Trophoblast cell (in vitro differentiated cells and primary cell): ENCODE measurements at regions not wholly inside any gene's neighbourhood (a gene's known extent, or its start where the extent isn't known, plus 50 kb on each side); places are given as distances from the start of the nearest gene placed in this dataset.

Experiments used
- DNase-seq, 2 donors: peaks; one replicate each; pipeline ENCODE4 v3.0.0-alpha.2; 2016
- H2AFZ ChIP-seq: 2 replicates; pipeline ENCODE4 v1.6.1; 2013; ENCODE audit warnings: low read length, moderate library complexity, mild to moderate bottlenecking; ENCODE audit not compliant: insufficient read depth, poor library complexity
- H2AK5ac ChIP-seq: 2 replicates; pipeline ENCODE4 v1.6.1; 2013; ENCODE audit warnings: mild to moderate bottlenecking, low read length
- H2BK120ac ChIP-seq: 2 replicates; pipeline ENCODE4 v1.6.1; 2013; ENCODE audit warnings: low read length, mild to moderate bottlenecking, moderate library complexity; ENCODE audit not compliant: insufficient read depth, poor library complexity
- H2BK12ac ChIP-seq: 2 replicates; pipeline ENCODE4 v1.6.1; 2013; ENCODE audit warnings: mild to moderate bottlenecking, low read length, moderate library complexity
- H2BK5ac ChIP-seq: 2 replicates; pipeline ENCODE4 v1.6.1; 2013; ENCODE audit warnings: low read length, low read depth, moderate library complexity, mild to moderate bottlenecking; ENCODE audit not compliant: poor library complexity
- H3K14ac ChIP-seq: 2 replicates; pipeline ENCODE4 v1.6.1; 2013; ENCODE audit warnings: mild to moderate bottlenecking, low read length
- H3K18ac ChIP-seq: 2 replicates; pipeline ENCODE4 v1.6.1; 2013; ENCODE audit warnings: mild to moderate bottlenecking, low read length
- H3K23ac ChIP-seq: 2 replicates; pipeline ENCODE4 v1.6.1; 2013; ENCODE audit warnings: low read length
- H3K27ac ChIP-seq: 2 replicates; pipeline ENCODE4 v1.5.1; 2013; ENCODE audit warnings: low read depth, mild to moderate bottlenecking, inconsistent platforms, low read length, moderate library complexity
- H3K27me3 ChIP-seq: 2 replicates; pipeline ENCODE4 v1.6.1; 2013; ENCODE audit warnings: inconsistent platforms, mild to moderate bottlenecking, low read length, moderate library complexity; ENCODE audit not compliant: insufficient read depth
- H3K36me3 ChIP-seq, 2 experiments: 1 replicate in 1 of 2; 2 replicates in 1 of 2; pipeline ENCODE4 v1.6.1; 2013; ENCODE audit warnings: low read length in 2 of 2, mild to moderate bottlenecking in 2 of 2, moderate library complexity in 1 of 2; ENCODE audit not compliant: insufficient read depth in 2 of 2, control insufficient read depth in 1 of 2
- H3K4ac ChIP-seq: 2 replicates; pipeline ENCODE4 v1.6.1; 2013; ENCODE audit warnings: low read depth, mild to moderate bottlenecking, low read length, moderate library complexity
- H3K4me1 ChIP-seq, 2 experiments: 1 replicate in 1 of 2; 2 replicates in 1 of 2; pipeline ENCODE4 v1.6.1; 2013; ENCODE audit warnings: low read length in 2 of 2, mild to moderate bottlenecking in 2 of 2, moderate library complexity in 1 of 2; ENCODE audit not compliant: insufficient read depth in 2 of 2, control insufficient read depth in 1 of 2
- H3K4me2 ChIP-seq: 2 replicates; pipeline ENCODE4 v1.6.1; 2013; ENCODE audit warnings: inconsistent platforms, mild to moderate bottlenecking, low read length, moderate library complexity
- H3K4me3 ChIP-seq: 2 replicates; pipeline ENCODE4 v1.5.1; 2013; ENCODE audit warnings: mild to moderate bottlenecking, low read depth, low read length, inconsistent platforms
- H3K79me1 ChIP-seq: one replicate; pipeline ENCODE4 v1.6.1; 2013; ENCODE audit warnings: low read length
- H3K79me2 ChIP-seq: 2 replicates; pipeline ENCODE4 v1.6.1; 2013; ENCODE audit warnings: low read length, mild to moderate bottlenecking; ENCODE audit not compliant: control insufficient read depth, insufficient read depth, poor library complexity
- H3K9ac ChIP-seq: 2 replicates; pipeline ENCODE4 v1.6.1; 2013; ENCODE audit warnings: mild to moderate bottlenecking, low read length
- H3K9me3 ChIP-seq: 2 replicates; pipeline ENCODE4 v1.6.1; 2013; ENCODE audit warnings: low read depth, mild to moderate bottlenecking, control low read depth, inconsistent platforms, low read length; ENCODE audit not compliant: insufficient read depth
- H4K12ac ChIP-seq: 2 replicates; pipeline ENCODE4 v1.6.1; 2013; ENCODE audit warnings: low read depth, mild to moderate bottlenecking, low read length, moderate library complexity
- H4K8ac ChIP-seq: 2 replicates; pipeline ENCODE4 v1.6.1; 2013; ENCODE audit warnings: low read depth, mild to moderate bottlenecking, low read length, moderate library complexity
- H4K91ac ChIP-seq: one replicate; pipeline ENCODE4 v1.6.1; 2013; ENCODE audit warnings: low read depth, mild to moderate bottlenecking, low read length, moderate library complexity
- WGBS: extraction: QIAGEN DNeasy Blood & Tissue Kit; methylation state at CpG from one replicate; pipeline ENCODE4 v1.1.7; 2013; ENCODE audit warnings: missing lambda C conversion rate; ENCODE audit not compliant: insufficient read length, insufficient coverage; ENCODE audit errors: extremely low coverage; 5-methylcytosine and 5-hydroxymethylcytosine counted together

DNA sequence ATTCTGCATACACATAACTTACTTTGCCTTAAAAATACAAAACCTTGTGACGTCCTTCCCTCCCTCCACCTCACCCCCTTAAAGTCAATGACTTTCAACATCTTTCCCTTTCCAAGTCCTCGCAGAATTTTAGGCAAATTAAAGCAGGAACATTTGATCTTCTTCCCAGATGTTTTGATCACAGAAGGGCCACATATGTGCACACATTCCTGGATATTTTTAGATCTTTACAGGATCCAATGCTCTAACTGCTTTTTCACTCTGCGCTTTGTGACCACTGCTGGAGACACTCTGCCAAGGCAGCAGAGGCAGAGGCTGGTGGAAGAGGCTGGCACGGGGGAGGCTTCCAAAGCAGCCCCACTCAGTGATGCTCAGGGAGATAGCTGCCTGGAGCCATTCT lies 130.7 kb downstream of the SEC61B start:
- H2AFZ ChIP-seq: no peak overlapping the region
- no peak overlapping the region for H3K4ac ChIP-seq
- H2BK12ac ChIP-seq: no peak overlapping the region
- no peak overlapping the region for H2BK5ac ChIP-seq
- no peak overlapping the region for H3K14ac ChIP-seq
- H3K18ac ChIP-seq: no peak overlapping the region
- no peaks in the 10 kb centered on the region for H3K4me1 ChIP-seq
- H3K9me3 ChIP-seq: no peaks in the 10 kb centered on the region
- WGBS: no CpG with 5 or more reads among the region's 4 CpGs
- no peaks in the 10 kb centered on the region for H3K27me3 ChIP-seq
- H4K8ac ChIP-seq: no peak overlapping the region
- H3K27ac ChIP-seq: no peak overlapping the region
- no peak overlapping the region for H2AK5ac ChIP-seq
- no peak overlapping the region for H2BK120ac ChIP-seq
- H3K23ac ChIP-seq: no peak overlapping the region
- no peaks in the 10 kb centered on the region for H3K36me3 ChIP-seq
- no peak overlapping the region for H3K9ac ChIP-seq
- no peak overlapping the region for H4K12ac ChIP-seq
- no peak for DNase-seq
- H3K4me3 ChIP-seq: no peak overlapping the region
- H3K79me1 ChIP-seq: no peaks in the 10 kb centered on the region
- H4K91ac ChIP-seq: no peak overlapping the region
- H3K79me2 ChIP-seq: no peaks in the 10 kb centered on the region
- H3K4me2 ChIP-seq: no peak overlapping the region

- no peak overlapping the region for H4K8ac ChIP-seq
- H3K4me1 ChIP-seq: no peaks in the 10 kb centered on the region
- DNase-seq: peak; percentile 83 to 87
- no peak overlapping the region for H3K27ac ChIP-seq
- H2AK5ac ChIP-seq: no peak overlapping the region
- H2BK12ac ChIP-seq: no peak overlapping the region
- H3K4ac ChIP-seq: no peak overlapping the region
- no peaks in the 10 kb centered on the region for H3K36me3 ChIP-seq
- H4K12ac ChIP-seq: no peak overlapping the region
- H3K79me1 ChIP-seq: no peaks in the 10 kb centered on the region
- H3K18ac ChIP-seq: no peak overlapping the region
- WGBS: no CpG with 5 or more reads among the region's 5 CpGs
- no peak overlapping the region for H3K23ac ChIP-seq
- no peak overlapping the region for H3K14ac ChIP-seq
- no peak overlapping the region for H2AFZ ChIP-seq
- no peak overlapping the region for H3K4me2 ChIP-seq
- H3K79me2 ChIP-seq: no peaks in the 10 kb centered on the region
- no peak overlapping the region for H3K9ac ChIP-seq
- no peaks in the 10 kb centered on the region for H3K9me3 ChIP-seq
- no peak overlapping the region for H4K91ac ChIP-seq
- no peak overlapping the region for H3K4me3 ChIP-seq
- no peak overlapping the region for H2BK120ac ChIP-seq
- no peaks in the 10 kb centered on the region for H3K27me3 ChIP-seq
- no peak overlapping the region for H2BK5ac ChIP-seq
Measured at GRCh38 chr9:99353408-99353807, 131.3 kb downstream of the SEC61B start.

DNA sequence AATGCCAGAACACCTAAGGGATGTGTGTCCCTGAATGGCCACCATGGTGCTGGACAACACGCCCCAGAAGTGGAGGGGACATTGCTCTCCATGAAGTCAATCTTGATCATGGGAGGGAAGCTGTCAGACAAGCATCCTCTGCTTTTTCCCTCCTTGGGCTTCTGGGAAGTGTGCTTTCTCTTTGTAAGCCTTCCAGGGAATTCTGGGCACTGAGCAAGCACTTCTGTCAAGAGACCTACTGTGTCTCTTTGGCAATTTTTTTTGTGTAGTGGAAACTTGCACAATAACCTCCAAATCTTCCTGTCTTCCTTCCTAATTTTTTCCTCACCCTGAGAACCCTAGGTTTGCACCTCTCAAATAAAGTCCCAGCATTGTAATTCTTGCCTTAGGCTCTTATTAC lies 132.0 kb downstream of the SEC61B start:
- no peak overlapping the region for H3K23ac ChIP-seq
- H2BK120ac ChIP-seq: no peak overlapping the region
- H3K27ac ChIP-seq: no peak overlapping the region
- no peaks in the 10 kb centered on the region for H3K9me3 ChIP-seq
- no peak overlapping the region for H4K12ac ChIP-seq
- no peak overlapping the region for H3K9ac ChIP-seq
- no peak overlapping the region for H3K14ac ChIP-seq
- no peak overlapping the region for H2AK5ac ChIP-seq
- H2AFZ ChIP-seq: no peak overlapping the region
- WGBS: no CpG with 5 or more reads among the region's 1 CpG
- no peak overlapping the region for H3K18ac ChIP-seq
- no peak overlapping the region for H4K8ac ChIP-seq
- H3K4me2 ChIP-seq: no peak overlapping the region
- no peak overlapping the region for H4K91ac ChIP-seq
- no peaks in the 10 kb centered on the region for H3K4me1 ChIP-seq
- H2BK5ac ChIP-seq: no peak overlapping the region
- no peak for DNase-seq
- H3K79me1 ChIP-seq: no peaks in the 10 kb centered on the region
- H3K27me3 ChIP-seq: no peaks in the 10 kb centered on the region
- H3K79me2 ChIP-seq: no peaks in the 10 kb centered on the region
- no peak overlapping the region for H2BK12ac ChIP-seq
- H3K36me3 ChIP-seq: no peaks in the 10 kb centered on the region
- H3K4ac ChIP-seq: no peak overlapping the region
- H3K4me3 ChIP-seq: no peak overlapping the region

- no peak overlapping the region for H3K4ac ChIP-seq
Measured at GRCh38 chr9:99356512-99356971, 134.5 kb downstream of the SEC61B start.

More at GRCh38 chr9:99356512-99356971, 134.5 kb downstream of the SEC61B start:
- H4K8ac ChIP-seq: no peak overlapping the region
- no peak overlapping the region for H3K18ac ChIP-seq
- no peak overlapping the region for H3K14ac ChIP-seq
- H3K9me3 ChIP-seq: no peaks in the 10 kb centered on the region
- no peak overlapping the region for H2BK120ac ChIP-seq
- H3K79me1 ChIP-seq: no peaks in the 10 kb centered on the region
- no peak overlapping the region for H2AFZ ChIP-seq
- H2BK5ac ChIP-seq: no peak overlapping the region
- H2AK5ac ChIP-seq: no peak overlapping the region
- no peak overlapping the region for H3K4me2 ChIP-seq
- no peak overlapping the region for H2BK12ac ChIP-seq
- no peaks in the 10 kb centered on the region for H3K27me3 ChIP-seq
- DNase-seq: peak; percentile 16 to 32
- no peak overlapping the region for H3K4me3 ChIP-seq
- no peaks in the 10 kb centered on the region for H3K79me2 ChIP-seq
- no CpG with 5 or more reads among the region's 5 CpGs for WGBS
- no peak overlapping the region for H4K91ac ChIP-seq
- no peaks in the 10 kb centered on the region for H3K4me1 ChIP-seq
- H3K36me3 ChIP-seq: no peaks in the 10 kb centered on the region
- no peak overlapping the region for H3K23ac ChIP-seq
- no peak overlapping the region for H4K12ac ChIP-seq
- no peak overlapping the region for H3K27ac ChIP-seq
- H3K9ac ChIP-seq: no peak overlapping the region
